OCI-LY3 (cell line): ENCODE measurements at regions not wholly inside any gene's neighbourhood (a gene's known extent, or its start where the extent isn't known, plus 50 kb on each side); places are given as distances from the start of the nearest gene placed in this dataset.

Source experiments
- CTCF ChIP-seq: fragments of 200-600, 300-600 bp; sonication (generic); IDR thresholded peaks from 2 replicates; pipeline ENCODE4 v1.5.1; 2014; ENCODE audit warnings: antibody characterized with exemption, low read length, low read depth
- EZH2phosphoT487 ChIP-seq: fragments of 200-600 bp; shearing (Covaris generic); IDR thresholded peaks from 2 replicates; pipeline ENCODE4 v1.6.1; 2018; ENCODE audit warnings: antibody characterized with exemption, mixed run types, low read depth

DNA sequence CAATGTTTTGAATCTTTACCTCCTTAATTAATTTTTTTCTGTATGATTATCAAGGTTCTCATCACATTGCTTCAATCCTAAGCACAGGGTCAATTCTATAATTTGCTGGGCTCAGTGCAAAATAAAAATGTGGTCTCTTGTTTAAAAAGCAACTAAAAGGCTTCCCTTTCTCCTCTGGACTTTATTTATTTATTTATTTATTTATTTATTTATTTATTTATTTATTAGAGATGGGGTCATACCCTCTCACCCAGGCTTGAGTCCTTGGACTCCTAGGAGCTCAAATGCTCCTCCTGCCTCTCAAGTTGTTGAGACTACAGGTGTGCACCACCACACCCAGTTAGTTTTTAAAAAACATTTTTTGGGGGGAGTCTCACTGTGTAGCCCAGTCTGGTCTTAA, 710.1 kb upstream of the REG3G start:
- TF ChIP-seq CTCF (no peak), EZH2phosphoT487 (no peak)
